ENCODE measurements at regions not wholly inside any gene's neighbourhood (a gene's known extent, or its start where the extent isn't known, plus 50 kb on each side); places are given as distances from the start of the nearest gene placed in this dataset.

- TF ChIP-seq EZH2 (IDR thresholded peaks at IDR 0.05; ENCODE audit: borderline replicate concordance, low read depth, low read length, poor library complexity, severe bottlenecking) (no peak), CTCF (conservative IDR thresholded peaks at IDR 0.05; ENCODE audit: low read depth, low read length) (no peak)
Measured at GRCh38 chr12:107331471-107331870, 238.1 kb upstream of the CRY1 start.
